GM18951 (cell line): ENCODE measurements at regions not wholly inside any gene's neighbourhood (a gene's known extent, or its start where the extent isn't known, plus 50 kb on each side); places are given as distances from the start of the nearest gene placed in this dataset.

Source experiments
- POLR2A ChIP-seq: IDR thresholded peaks from 4 replicates; pipeline ENCODE4 v1.6.1; 2011; ENCODE audit warnings: mild to moderate bottlenecking; ENCODE audit not compliant: insufficient read length, insufficient read depth; ENCODE audit errors: extremely low read depth
- in situ Hi-C: fragments of 300-500 bp; cut with MboI; formaldehyde crosslinking; loops from one replicate; pipeline ENCODE4 v1.12.0; 2022; ENCODE audit warnings: low sequenced_read_pairs, mixed read lengths, inconsistent platforms; ENCODE audit not compliant: unreplicated experiment

GRCh38 chr21:28380241-28380640 is 612.4 kb downstream of the LTN1 start:
- no peak for TF ChIP-seq POLR2A
- in situ Hi-C loops, result no loop called here

DNA sequence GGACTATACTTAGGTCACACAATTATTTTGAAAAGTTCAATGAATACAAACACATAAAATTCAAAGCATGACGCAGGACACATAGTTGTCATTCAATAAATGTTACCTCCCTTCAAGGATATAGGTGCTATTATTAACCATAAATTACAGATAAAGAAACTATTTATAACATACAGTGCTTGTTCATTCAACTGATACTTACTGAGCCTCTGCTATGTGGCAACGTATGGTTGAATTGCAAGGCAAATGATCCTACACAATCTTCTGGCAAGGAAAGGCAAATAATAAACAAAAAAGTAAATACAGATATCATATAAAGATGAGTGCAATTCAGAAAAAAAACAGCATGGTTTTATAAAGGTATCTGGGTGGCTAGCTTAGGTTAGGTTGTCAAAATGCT is 614.7 kb downstream of the LTN1 start:
- in situ Hi-C loops, result no loop called here
- TF ChIP-seq POLR2A, result no peak

DNA sequence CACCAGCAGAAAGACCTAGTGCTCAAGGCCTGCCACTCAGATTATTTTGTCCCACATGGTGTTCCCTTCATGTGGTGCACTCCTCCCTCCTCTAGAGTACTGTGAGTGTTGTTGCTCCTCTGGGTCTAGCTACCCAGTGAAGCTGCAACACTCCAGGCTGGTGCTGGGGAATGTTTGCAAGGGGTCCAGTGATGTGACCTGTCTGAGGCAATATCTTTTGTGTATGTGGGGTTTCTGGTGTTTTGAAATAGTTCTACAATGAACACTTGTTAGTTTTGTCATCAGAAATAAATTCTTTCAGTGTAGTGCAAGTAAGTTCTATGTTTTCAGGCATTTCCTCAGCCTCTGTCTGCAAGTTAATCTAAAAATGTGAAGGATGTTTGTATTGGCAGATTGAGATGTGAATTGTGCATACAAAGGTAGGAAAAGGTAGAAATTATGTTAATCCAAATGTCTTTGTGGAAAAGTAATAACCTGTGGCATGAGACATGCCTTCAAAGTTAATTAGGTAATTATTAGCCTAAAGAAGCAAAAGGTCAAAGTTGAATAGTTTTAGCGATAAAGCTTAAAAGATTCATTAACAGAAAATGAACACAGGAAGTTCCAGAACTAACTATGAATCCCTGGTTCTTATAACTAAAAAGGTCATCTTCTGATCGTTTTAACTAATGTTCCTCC is 616.8 kb downstream of the LTN1 start:
- in situ Hi-C loops, result no loop called here
- TF ChIP-seq POLR2A, result no peak

GRCh38 chr21:28374881-28375280 is 617.8 kb downstream of the LTN1 start:
- in situ Hi-C loops, result no loop called here
- TF ChIP-seq POLR2A, result no peak

DNA sequence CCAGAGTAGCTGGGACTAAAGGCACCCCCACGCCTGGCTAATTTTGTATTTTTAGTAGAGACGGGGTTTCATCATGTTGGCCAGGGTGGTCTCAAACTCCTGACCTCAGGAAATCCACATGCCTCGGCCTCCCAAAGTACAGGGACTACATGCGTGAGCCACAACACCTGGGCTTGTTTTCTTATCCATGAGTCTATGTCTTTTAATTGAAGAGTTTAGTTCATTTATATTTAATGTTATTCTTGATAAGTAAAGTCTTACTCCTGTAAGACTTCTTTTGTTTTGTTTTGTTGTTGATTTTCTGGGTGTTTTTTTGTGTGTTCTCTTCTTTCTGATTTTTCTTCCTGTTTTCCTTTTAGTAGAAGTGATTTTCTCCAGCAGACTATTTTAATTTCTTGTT is 621.0 kb downstream of the LTN1 start:
- in situ Hi-C loops, result no loop called here
- no peak for TF ChIP-seq POLR2A

- in situ Hi-C loops, result no loop called here
- no peak for TF ChIP-seq POLR2A
These were observed 633.4 kb downstream of the LTN1 start for GRCh38 chr21:28359300-28359699.

DNA sequence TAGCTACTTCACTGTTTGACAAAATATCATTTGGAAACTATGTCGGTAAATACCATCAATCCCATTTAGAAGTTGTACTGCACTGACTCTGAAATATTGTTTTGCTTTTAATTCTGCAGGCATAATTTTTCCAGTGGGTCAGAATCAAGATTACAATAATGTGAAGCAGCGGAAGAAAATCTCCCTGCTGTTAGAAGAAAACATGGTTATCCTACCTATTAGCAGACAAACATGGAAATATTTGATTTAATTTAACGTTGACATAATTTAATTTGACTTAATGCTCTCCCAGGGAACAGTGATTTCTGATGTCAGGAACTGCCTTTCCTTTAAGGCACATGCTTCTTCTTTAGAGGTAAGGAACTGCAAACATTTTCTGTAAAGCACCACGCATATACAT is 634.0 kb downstream of the LTN1 start:
- TF ChIP-seq POLR2A, result no peak
- in situ Hi-C loops, result no loop called here

GRCh38 chr21:28358170-28358569 is 634.5 kb downstream of the LTN1 start:
- no peak for TF ChIP-seq POLR2A
- in situ Hi-C loops, result no loop called here

DNA sequence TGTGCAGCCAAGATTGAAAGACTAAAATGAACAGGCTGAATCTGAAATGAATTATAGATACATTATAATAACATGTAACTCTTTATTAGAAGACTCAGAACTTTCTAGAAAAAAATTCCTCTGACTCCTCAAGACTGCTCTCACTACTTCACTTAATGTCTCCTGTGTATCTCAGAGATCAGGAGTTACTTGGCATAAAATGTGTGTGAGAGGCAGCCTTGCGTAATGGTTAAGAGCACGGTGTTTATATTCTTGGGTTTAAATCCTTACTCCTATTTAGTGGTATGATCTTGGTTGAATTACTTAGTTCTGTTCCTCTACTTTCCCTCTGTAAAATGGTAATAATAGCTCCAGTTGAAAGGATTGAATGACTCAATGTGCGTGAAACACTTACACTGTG is 634.9 kb downstream of the LTN1 start:
- in situ Hi-C loops, result no loop called here

GRCh38 chr21:28356422-28356821 is 636.3 kb downstream of the LTN1 start:
- in situ Hi-C loops, result no loop called here
- no peak for TF ChIP-seq POLR2A

More for the DNA sequence above, 634.9 kb downstream of the LTN1 start:
- no peak for TF ChIP-seq POLR2A

DNA sequence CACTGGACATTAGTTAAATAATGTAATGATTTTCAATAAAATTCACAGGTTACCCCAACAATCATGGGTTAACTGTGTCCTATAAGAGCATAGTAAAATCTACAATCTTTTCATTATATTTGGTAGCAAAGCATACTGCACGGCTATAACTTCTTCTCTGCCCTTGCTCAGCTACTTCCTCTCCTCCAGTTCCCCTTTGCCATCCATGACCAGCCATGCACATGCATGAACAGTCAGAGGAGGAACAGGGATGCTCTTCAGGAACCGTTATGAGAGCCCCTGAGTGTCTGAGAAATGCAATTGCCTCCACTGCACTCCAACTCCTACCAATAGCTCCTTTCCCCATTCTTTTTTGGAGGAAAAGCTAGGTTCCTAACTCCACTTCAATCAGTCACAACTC is 646.7 kb downstream of the LTN1 start:
- no peak for TF ChIP-seq POLR2A
- in situ Hi-C loops, result no loop called here

DNA sequence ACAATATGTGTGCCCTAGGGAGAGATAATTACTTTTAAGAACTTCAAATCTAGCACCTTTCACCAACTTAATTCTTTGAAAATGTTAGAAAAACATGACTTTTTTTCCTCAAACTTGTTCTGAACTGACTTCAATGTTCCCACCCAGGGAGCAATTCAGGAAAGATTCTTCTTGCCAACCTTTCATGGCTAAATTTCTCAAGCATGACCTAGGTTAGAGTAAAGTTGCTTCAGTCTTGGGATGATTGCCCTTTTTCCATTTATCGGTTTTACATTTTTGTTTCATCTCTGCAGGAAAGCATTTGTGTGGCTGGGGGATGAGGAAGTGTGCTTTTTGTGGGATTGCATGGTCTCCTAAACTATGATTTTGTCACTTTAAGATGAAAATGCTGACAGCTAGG is 647.7 kb downstream of the LTN1 start:
- TF ChIP-seq POLR2A, result no peak
- in situ Hi-C loops, result no loop called here

GRCh38 chr21:28342212-28342810 is 650.4 kb downstream of the LTN1 start:
- no peak for TF ChIP-seq POLR2A
- in situ Hi-C loops, result no loop called here

DNA sequence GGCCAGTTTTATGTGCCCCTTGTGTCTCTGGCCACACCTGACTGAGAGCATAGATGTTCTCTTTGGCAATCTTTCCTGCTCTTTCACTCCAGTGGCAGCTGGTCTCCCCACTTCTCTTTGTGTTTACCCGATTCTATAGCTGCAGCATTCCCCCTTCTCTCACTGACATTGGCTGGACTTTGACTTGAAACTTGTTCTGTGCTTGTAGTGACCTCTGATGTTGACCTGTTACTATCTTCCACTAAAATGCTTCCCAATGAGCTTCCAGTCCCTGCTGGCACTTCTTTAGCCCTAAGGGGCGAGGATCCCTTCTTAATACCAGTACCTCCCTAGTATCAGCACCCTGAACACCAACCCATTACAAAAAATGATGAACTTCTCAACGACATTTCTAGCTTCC is 653.3 kb downstream of the LTN1 start:
- TF ChIP-seq POLR2A, result no peak
- in situ Hi-C loops, result no loop called here
